Right lobe of liver (tissue), 4 donors: ENCODE measurements at regions not wholly inside any gene's neighbourhood (a gene's known extent, or its start where the extent isn't known, plus 50 kb on each side); places are given as distances from the start of the nearest gene placed in this dataset.

ENCODE experiments used
- CTCF ChIP-seq, 4 donors: fragments of 200-600 bp in 3 of 4; fragments of 450-650 bp in 1 of 4; IDR thresholded peaks; one replicate each; pipeline versions ENCODE4 v1.5.1 to v1.8.0; 2016 to 2022; ENCODE audit warnings: antibody characterized with exemption in 4 of 4, mild to moderate bottlenecking in 2 of 4
- POLR2A ChIP-seq: fragments of 450-650 bp; IDR thresholded peaks from one replicate; pipeline ENCODE4 v1.6.1; 2017; ENCODE audit warnings: antibody characterized with exemption, mild to moderate bottlenecking
- donor health status: DM: no; HTN: no; CAD: no.
- donor health status: DM: no; HTN: no; CAD: no.
- donor health status: DM: no; HTN: yes; CAD: no.

GRCh38 chr3:40837300-40837699 lies 312.5 kb downstream of the ZNF621 start:
- no peak for TF ChIP-seq CTCF (IDR thresholded peaks at IDR 0.05)
- TF ChIP-seq POLR2A = no peak
